Immature natural killer cell (primary cell): ENCODE measurements at regions not wholly inside any gene's neighbourhood (a gene's known extent, or its start where the extent isn't known, plus 50 kb on each side); places are given as distances from the start of the nearest gene placed in this dataset.

Experiments
- DNase-seq, 3 donors: peaks; one replicate each; pipeline ENCODE4 v3.0.0; 2022; ENCODE audit warnings: mixed read lengths in 1 of 3
- H3K27ac Mint-ChIP-seq, 6 donors: one replicate each; pipeline ENCODE4 v1.8.0; 2020; ENCODE audit warnings: mixed read lengths in 6 of 6, mild to moderate bottlenecking in 5 of 6, inconsistent platforms in 4 of 6, moderate library complexity in 3 of 6
- H3K27me3 Mint-ChIP-seq, 3 donors: one replicate each; pipeline ENCODE4 v1.8.0; 2020 to 2021; ENCODE audit warnings: low read depth in 3 of 3, mild to moderate bottlenecking in 3 of 3, mixed read lengths in 3 of 3, moderate library complexity in 3 of 3, inconsistent platforms in 1 of 3
- H3K36me3 Mint-ChIP-seq, 3 donors: one replicate each; pipeline ENCODE4 v1.8.0; 2020; ENCODE audit warnings: mixed read lengths in 3 of 3, inconsistent platforms in 2 of 3, mild to moderate bottlenecking in 2 of 3
- H3K4me1 Mint-ChIP-seq, 2 donors: one replicate each; pipeline ENCODE4 v1.8.0; 2020; ENCODE audit warnings: inconsistent platforms in 2 of 2, mild to moderate bottlenecking in 2 of 2, mixed read lengths in 2 of 2, moderate library complexity in 1 of 2
- H3K4me3 Mint-ChIP-seq, 5 donors: one replicate each; pipeline ENCODE4 v1.8.0; 2020; ENCODE audit warnings: mild to moderate bottlenecking in 5 of 5, mixed read lengths in 5 of 5, inconsistent platforms in 3 of 5, moderate library complexity in 3 of 5
- H3K9me3 Mint-ChIP-seq, 6 donors: one replicate each; pipeline ENCODE4 v1.8.0; 2020; ENCODE audit warnings: mild to moderate bottlenecking in 6 of 6, mixed read lengths in 6 of 6, inconsistent platforms in 4 of 6, moderate library complexity in 3 of 6

DNA sequence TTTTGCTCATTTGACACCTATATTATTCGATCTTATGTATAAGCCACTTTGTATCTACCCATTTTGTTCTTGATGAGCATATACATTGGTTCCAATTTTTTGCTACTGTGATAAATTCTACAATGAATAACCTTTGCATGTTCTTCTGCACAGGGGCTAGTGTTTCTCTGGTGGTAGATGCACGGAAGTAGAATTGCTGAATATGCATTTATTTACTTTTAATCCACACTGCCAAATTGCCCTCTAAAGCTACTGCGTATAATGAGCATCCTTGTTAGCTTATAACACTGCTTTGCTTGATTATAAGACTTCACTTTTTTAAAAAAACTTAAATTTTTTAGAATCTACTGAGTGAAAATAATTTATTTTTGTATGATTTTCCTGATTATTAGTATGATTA, 84.2 kb upstream of the PIAS1 start:
- no peaks in the 10 kb centered on the region for H3K36me3 Mint-ChIP-seq
- H3K27me3 Mint-ChIP-seq: peaks cover 13 to 19% (median 18%) of the 10 kb centered on the region in 3 donors

DNA sequence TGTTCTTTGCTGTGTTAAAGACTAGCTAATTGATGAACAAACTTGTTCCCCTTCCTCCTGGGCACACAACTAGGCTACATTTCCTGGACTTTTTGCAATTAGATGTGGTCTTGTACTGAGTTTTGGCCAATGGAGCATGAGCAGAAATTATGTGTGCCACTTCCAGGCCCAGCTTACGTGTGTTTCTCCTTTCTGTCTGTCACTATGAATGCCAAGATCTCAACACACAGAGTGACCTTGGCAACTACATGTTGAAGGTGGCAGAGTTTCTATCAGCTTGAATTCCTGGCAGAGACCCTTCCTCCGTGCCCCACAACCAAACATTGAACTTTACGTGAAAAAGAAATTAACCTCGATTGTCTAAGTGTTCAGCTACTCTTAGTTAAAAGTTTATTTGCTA, 81.7 kb upstream of the PIAS1 start:
- no peak for DNase-seq
- no peak overlapping the region for H3K27ac Mint-ChIP-seq
- H3K4me1 Mint-ChIP-seq: peaks cover 0 to 2% of the 10 kb centered on the region in 2 donors
- no peaks in the 10 kb centered on the region for H3K36me3 Mint-ChIP-seq
- no peaks in the 10 kb centered on the region for H3K9me3 Mint-ChIP-seq
- H3K27me3 Mint-ChIP-seq: peaks cover 10 to 15% (median 14%) of the 10 kb centered on the region in 3 donors
- H3K4me3 Mint-ChIP-seq: no peak overlapping the region

More for the DNA sequence above, 84.2 kb upstream of the PIAS1 start:
- H3K27ac Mint-ChIP-seq: no peak overlapping the region
- H3K9me3 Mint-ChIP-seq: no peaks in the 10 kb centered on the region
- no peak overlapping the region for H3K4me3 Mint-ChIP-seq
- DNase-seq: no peak
- H3K4me1 Mint-ChIP-seq: peaks cover 0 to 2% of the 10 kb centered on the region in 2 donors

DNA sequence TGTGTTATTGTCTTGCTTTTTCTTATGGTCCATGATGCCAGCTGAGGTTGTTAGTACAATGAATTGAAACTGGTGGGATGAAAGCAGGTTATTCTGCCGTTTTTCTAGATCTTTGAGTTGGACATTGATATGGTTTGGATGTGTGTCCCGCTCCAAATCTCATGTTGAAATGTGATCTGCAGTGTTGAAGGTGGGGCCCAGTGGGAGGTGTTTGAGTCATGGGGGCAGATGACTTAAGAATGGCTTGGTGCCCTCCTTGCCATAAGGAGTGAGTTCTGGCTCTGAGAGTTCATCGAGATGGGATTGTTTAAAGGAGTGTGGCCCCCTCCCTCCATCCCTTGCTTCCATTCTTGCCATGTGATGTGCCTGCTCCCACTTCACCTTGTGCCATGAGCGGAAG, 80.3 kb upstream of the PIAS1 start:
- Mint-ChIP-seq H3K9me3 (no peaks in the 10 kb centered on the region), H3K4me3 (no peak overlapping the region), H3K27ac (no peak overlapping the region), H3K36me3 (no peaks in the 10 kb centered on the region), H3K27me3 (peaks cover 3 to 7% (median 5%) of the 10 kb centered on the region in 3 donors), H3K4me1 (no peaks in the 10 kb centered on the region)
- DNase-seq: no peak

DNA sequence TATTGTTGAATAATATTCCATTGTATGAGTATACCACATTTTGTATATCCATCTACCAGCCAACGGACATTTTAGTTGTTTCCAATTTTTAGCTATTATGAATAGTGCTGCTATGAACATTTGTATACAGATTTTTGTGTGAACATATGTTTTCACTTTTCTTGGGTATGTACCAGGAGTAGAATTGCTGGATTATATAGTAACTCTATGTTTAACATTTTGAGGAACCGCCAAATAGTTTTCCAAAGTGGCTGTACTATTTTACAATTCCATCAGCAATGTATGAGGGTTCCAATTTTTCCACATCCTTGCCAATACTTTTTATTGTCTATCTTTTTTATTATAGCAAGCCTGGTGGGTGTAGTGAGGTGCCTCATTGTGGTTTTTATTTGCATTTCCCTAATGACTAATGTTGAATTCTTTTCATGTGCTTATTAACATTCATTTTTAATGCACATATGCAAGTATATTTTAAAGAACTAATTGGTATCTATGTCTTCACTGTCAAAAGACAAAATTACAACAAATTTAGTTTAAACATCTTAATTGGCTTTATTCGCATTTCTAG, 77.5 kb upstream of the PIAS1 start:
- Mint-ChIP-seq H3K4me1 (no peaks in the 10 kb centered on the region), H3K4me3 (no peak overlapping the region)

DNA sequence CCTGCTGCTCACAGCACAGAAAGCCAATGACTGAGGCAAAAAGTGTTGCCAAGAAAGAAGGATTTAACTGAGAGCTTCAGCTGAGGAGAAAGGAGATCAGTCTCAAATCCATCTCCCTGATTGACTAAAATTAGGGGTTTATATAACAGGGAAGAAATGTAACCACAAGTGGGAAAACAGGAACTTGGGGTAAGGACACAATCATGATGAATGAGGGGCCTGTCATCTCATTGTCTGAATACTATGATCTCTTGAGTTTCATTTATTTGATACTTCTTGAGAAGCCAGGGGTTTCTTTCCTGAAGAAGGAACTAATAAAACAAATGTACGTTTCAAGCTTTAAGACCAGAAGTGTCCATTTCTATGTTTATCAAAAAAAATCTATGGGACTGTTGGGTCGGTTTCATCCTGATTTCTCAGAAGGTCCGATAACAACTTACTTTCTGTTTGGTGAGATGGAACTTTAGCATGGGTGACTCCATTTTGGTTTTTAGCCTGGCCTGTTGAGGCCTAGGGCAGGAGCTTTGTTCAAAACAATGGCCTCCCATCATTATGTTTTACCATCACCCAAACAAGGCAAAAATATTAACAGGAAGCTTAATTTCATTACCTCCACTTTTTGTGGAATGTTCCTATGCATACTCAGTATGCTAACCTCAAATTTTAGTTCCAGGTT, 76.6 kb upstream of the PIAS1 start:
- no peak for DNase-seq
- no peak overlapping the region for H3K4me3 Mint-ChIP-seq
- no peaks in the 10 kb centered on the region for H3K9me3 Mint-ChIP-seq
- no peak overlapping the region for H3K27ac Mint-ChIP-seq
- H3K27me3 Mint-ChIP-seq: peaks cover 0 to 5% (median 4%) of the 10 kb centered on the region in 3 donors
- no peaks in the 10 kb centered on the region for H3K36me3 Mint-ChIP-seq
- H3K4me1 Mint-ChIP-seq: no peaks in the 10 kb centered on the region

More for the DNA sequence above, 77.5 kb upstream of the PIAS1 start:
- no peaks in the 10 kb centered on the region for H3K36me3 Mint-ChIP-seq
- no peaks in the 10 kb centered on the region for H3K9me3 Mint-ChIP-seq
- no peak for DNase-seq
- no peak overlapping the region for H3K27ac Mint-ChIP-seq
- peaks cover 0 to 5% (median 4%) of the 10 kb centered on the region in 3 donors for H3K27me3 Mint-ChIP-seq

DNA sequence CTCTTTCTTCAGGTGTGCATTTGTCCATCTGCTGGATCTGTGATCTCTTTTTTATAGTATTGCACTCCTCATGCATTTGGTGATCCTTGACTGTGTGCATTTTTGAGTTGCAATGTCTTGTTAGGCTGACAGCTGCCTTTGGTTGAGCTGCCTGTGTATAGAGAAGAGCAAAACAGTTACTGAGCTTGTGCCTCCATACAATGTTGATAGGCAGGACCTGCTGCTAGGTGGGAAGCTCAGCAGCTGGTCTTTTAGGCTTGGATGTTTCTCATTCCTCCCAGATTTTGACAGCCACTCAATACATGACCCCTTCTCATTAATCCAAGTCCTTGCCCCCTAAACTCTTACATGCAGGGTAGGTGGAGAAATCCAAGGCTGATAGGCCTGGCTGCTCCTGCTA, 74.8 kb upstream of the PIAS1 start:
- no peaks in the 10 kb centered on the region for H3K4me1 Mint-ChIP-seq

DNA sequence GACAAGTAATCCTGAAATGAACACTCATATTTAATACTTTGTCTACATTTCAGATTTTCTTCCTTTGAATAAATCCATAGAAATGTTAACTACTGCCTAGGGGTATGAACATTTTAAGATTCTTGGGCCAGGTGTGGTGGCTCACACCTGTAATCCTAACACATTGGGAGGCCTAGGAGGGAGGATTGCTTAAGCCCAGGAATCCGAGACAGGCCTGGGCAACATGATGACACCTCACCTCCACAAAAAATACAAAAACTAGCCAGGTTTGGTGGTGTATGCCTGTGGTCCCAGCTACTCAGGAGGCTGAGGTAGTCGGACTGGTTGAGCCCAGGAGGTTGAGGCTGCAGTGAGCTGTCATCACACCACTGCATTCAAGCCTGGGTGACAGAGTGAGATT, 73.9 kb upstream of the PIAS1 start:
- Mint-ChIP-seq H3K4me3 (no peak overlapping the region), H3K27ac (no peak overlapping the region), H3K4me1 (no peaks in the 10 kb centered on the region), H3K27me3 (peaks cover 0 to 2% (median 2%) of the 10 kb centered on the region in 3 donors), H3K36me3 (no peaks in the 10 kb centered on the region), H3K9me3 (no peaks in the 10 kb centered on the region)
- no peak for DNase-seq

More for the DNA sequence above, 74.8 kb upstream of the PIAS1 start:
- DNase-seq: no peak
- H3K9me3 Mint-ChIP-seq: no peaks in the 10 kb centered on the region
- H3K27me3 Mint-ChIP-seq: peaks cover 0 to 5% (median 4%) of the 10 kb centered on the region in 3 donors
- no peak overlapping the region for H3K27ac Mint-ChIP-seq
- H3K4me3 Mint-ChIP-seq: no peak overlapping the region
- H3K36me3 Mint-ChIP-seq: no peaks in the 10 kb centered on the region

DNA sequence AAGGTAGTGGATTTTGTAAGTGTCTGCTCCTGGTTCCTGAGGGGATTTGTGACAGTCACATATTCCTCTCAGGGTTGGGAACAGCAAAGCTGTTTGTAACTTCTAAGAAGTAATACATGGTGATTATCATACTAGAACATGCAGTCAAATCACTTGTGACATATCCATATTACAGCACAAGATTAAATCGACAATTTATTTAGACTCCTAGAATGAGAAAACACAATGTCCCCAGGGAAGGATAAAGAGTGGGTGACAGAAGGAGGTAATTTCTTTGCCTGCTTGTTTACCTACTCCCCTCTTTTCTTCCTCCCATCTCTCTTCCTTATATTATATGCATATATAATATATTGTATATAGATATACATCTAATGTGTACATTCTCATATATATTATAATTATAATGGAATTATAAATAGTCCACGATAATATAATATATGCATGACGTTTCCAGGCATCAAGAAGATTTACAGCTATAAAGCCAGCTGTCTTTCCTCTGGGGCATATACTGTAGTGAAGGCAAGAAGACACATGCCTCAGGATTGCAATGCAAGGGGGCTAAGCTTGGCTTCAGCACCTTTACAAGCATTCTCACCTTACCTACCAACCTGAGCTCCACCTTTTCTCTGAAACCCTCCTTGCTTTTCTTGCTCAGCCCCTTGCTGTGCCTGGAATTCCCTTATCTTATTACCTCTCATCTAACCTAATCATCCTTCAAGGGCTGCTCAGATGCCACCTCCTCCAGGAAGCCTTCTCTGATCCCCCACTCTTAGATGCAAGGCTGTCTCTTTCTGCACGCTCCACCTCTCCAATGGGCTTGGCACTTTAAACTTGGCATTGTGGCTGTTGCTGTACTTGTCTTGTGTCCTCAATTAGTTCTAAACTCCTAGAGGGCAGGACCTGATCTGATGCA, 73.1 kb upstream of the PIAS1 start:
- no peak for DNase-seq
- H3K9me3 Mint-ChIP-seq: no peaks in the 10 kb centered on the region
- no peak overlapping the region for H3K27ac Mint-ChIP-seq
- no peaks in the 10 kb centered on the region for H3K36me3 Mint-ChIP-seq
- no peaks in the 10 kb centered on the region for H3K4me1 Mint-ChIP-seq
- H3K4me3 Mint-ChIP-seq: no peak overlapping the region
- peaks cover 0 to 2% (median 2%) of the 10 kb centered on the region in 3 donors for H3K27me3 Mint-ChIP-seq

DNA sequence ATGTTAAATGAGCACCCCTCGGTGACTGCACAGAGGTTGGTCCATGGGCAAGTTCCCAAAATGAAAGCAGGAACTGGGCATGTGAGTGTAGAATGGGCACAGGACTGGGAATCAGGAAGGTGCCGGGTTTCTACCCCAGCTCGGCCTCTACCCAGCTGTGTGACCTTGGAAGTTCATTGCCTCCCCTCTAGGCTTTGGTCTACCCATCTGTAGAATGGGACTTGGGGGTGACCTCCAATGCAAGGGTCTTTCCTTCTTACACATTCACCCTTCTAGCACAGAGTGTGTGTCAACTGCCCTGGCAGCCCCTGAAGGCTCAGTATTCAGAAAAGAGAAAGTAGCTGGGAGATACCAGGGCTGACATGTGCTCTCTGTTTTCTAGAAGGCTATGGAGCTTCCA, 72.3 kb upstream of the PIAS1 start:
- Mint-ChIP-seq H3K4me3 (no peak overlapping the region), H3K9me3 (no peaks in the 10 kb centered on the region), H3K27me3 (peaks cover 0 to 2% (median 2%) of the 10 kb centered on the region in 3 donors), H3K27ac (no peak overlapping the region), H3K36me3 (no peaks in the 10 kb centered on the region), H3K4me1 (no peaks in the 10 kb centered on the region)
- DNase-seq: no peak

DNA sequence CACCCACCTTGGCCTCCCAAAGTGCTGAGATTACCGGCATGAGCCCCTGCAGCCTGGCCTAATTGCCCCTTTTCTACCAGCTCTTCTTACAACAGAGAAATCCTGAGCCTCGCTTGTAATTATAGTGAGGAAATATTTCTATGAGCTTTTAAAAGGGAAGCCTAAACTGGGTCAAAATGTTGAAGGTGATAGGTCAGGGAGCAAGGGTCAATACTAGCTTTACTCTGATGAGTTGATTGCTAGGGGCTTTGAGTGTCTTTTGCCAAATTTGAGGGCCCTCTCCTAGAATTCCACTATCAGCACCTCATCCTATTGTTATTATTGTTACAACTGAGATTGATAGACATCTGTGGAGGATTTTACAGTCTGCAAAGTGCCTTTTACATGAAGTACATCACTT, 62.4 kb upstream of the PIAS1 start:
- DNase-seq: no peak
- Mint-ChIP-seq H3K36me3 (no peaks in the 10 kb centered on the region), H3K4me3 (no peak overlapping the region), H3K27ac (no peak overlapping the region), H3K9me3 (no peaks in the 10 kb centered on the region), H3K4me1 (no peaks in the 10 kb centered on the region), H3K27me3 (peaks cover 2 to 9% (median 6%) of the 10 kb centered on the region in 3 donors)

DNA sequence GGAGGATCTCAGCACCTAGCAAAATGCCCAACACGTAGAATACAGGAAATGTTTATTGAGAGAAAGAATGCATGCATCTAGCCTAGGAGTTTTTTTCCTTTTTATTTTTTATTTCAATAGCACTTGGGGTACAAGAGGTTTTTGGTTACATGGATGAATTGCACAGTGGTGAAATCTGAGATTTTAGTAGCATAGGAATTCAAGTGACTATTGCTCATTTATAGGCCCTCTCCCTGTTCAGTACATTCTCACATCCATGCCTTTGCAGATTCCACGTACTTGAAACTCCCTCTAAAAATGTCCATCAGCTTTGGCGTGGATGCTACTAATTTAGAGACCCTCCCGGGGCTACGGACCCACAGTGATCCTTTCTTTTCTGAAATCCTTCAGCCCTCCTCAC, 61.7 kb upstream of the PIAS1 start:
- DNase-seq: no peak
- Mint-ChIP-seq H3K9me3 (no peaks in the 10 kb centered on the region), H3K36me3 (no peaks in the 10 kb centered on the region), H3K27me3 (peaks cover 2 to 9% (median 7%) of the 10 kb centered on the region in 3 donors), H3K4me3 (no peak overlapping the region), H3K27ac (no peak overlapping the region), H3K4me1 (no peaks in the 10 kb centered on the region)

DNA sequence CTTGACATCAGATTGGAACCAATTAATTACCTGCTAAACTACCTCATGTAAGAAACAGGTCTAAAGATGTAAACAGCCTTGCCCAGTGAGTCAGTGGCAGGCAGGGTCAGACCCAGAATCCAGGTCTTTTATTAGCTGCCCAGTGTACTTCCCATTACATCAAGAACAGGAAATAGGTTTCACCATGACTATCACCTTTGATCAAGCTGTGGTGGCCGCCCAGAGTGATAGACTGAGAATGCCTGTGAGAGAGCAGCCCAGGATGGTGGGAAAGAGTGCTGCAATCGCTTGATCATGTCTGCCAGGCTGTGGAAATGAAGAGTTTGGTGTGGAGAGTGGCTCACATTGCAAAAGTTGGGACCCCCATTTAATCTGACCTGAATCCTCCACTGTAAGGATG, 61.3 kb upstream of the PIAS1 start:
- no peak overlapping the region for H3K4me3 Mint-ChIP-seq
- H3K4me1 Mint-ChIP-seq: no peaks in the 10 kb centered on the region
- no peak overlapping the region for H3K27ac Mint-ChIP-seq

DNA sequence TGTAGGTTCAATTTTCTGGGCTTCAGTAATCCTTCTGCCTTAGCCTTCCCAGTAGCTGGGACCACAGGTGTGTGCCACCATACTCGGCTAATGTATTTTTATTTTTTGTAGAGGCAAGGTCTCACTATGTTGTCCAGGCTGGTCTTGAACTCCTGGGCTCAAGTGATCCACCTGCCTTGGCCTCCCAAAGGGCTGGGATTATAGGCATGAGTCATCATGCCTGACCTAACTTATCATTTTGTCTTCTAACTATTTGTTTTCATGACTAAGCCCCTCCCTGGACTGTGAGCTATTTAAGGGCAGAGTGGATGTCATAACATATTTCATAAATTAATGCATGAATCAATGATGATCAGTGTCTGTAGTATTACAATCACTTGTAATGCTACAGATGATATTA, 56.1 kb upstream of the PIAS1 start:
- H3K36me3 Mint-ChIP-seq: no peaks in the 10 kb centered on the region
- H3K27me3 Mint-ChIP-seq: peaks cover 0 to 7% (median 0%) of the 10 kb centered on the region in 3 donors

More for the DNA sequence above, 61.3 kb upstream of the PIAS1 start:
- H3K36me3 Mint-ChIP-seq: no peaks in the 10 kb centered on the region
- H3K9me3 Mint-ChIP-seq: no peaks in the 10 kb centered on the region
- peaks cover 2 to 9% (median 7%) of the 10 kb centered on the region in 3 donors for H3K27me3 Mint-ChIP-seq
- no peak for DNase-seq

DNA sequence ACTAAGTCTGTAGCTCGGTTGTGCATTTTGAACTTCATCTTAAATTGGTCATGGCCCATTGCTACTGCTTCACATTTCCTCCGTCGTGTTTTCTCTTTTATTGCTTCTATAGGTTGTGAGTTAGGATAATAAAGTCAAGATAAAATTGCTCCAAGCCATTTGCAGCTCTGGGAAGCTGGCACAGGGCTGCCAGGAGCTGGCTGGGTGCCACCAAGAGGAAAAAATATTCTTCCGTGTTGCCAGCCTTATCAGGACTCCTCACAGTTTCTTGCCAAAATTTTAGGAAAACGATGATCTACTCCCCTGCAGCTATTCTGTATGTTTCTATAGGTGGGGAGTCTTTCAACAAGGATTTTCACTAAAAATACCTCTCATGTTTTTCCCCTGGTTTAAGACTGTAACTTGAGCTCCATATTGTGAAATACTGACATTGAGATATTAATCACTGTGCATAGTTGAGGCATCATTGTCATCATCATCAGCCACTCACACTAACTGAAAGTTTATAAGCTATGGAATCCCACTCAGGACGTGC, 55.4 kb upstream of the PIAS1 start:
- H3K4me3 Mint-ChIP-seq: no peak overlapping the region
- no peaks in the 10 kb centered on the region for H3K36me3 Mint-ChIP-seq
- no peaks in the 10 kb centered on the region for H3K4me1 Mint-ChIP-seq
- no peak overlapping the region for H3K27ac Mint-ChIP-seq
- no peaks in the 10 kb centered on the region for H3K9me3 Mint-ChIP-seq
- DNase-seq: no peak
- peaks cover 0 to 5% (median 0%) of the 10 kb centered on the region in 3 donors for H3K27me3 Mint-ChIP-seq

More for the DNA sequence above, 56.1 kb upstream of the PIAS1 start:
- Mint-ChIP-seq H3K9me3 (no peaks in the 10 kb centered on the region), H3K4me3 (no peak overlapping the region), H3K27ac (no peak overlapping the region), H3K4me1 (no peaks in the 10 kb centered on the region)
- no peak for DNase-seq
